ENCODE measurements at regions not wholly inside any gene's neighbourhood (a gene's known extent, or its start where the extent isn't known, plus 50 kb on each side); places are given as distances from the start of the nearest gene placed in this dataset.
"Not testable (repeated sequence)": the region's sequence is repeated elsewhere in the genome, so short reads cannot be mapped to it uniquely, and the experiment has no call there.

- CTCF ChIA-PET, result no interaction called here
- no peak for DNase-seq (ENCODE audit: low spot score)
- BruUV-seq (replicated peaks), result no TSS peak
- H3K27me3 ChIP-seq (replicated peaks; ENCODE audit: insufficient read depth, low read depth, low read length, poor library complexity), result no peaks in the 10 kb centered on the region
- POLR2A ChIA-PET (ENCODE audit: low non-redundant PET), result no interaction called here
- TF ChIP-seq EZH2 (IDR thresholded peaks at IDR 0.05; ENCODE audit: borderline replicate concordance, low read depth, low read length, poor library complexity, severe bottlenecking), result no peak
- TF ChIP-seq, protein P1, sequence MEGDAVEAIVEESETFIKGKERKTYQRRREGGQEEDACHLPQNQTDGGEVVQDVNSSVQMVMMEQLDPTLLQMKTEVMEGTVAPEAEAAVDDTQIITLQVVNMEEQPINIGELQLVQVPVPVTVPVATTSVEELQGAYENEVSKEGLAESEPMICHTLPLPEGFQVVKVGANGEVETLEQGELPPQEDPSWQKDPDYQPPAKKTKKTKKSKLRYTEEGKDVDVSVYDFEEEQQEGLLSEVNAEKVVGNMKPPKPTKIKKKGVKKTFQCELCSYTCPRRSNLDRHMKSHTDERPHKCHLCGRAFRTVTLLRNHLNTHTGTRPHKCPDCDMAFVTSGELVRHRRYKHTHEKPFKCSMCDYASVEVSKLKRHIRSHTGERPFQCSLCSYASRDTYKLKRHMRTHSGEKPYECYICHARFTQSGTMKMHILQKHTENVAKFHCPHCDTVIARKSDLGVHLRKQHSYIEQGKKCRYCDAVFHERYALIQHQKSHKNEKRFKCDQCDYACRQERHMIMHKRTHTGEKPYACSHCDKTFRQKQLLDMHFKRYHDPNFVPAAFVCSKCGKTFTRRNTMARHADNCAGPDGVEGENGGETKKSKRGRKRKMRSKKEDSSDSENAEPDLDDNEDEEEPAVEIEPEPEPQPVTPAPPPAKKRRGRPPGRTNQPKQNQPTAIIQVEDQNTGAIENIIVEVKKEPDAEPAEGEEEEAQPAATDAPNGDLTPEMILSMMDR (conservative IDR thresholded peaks at IDR 0.05; ENCODE audit: low read depth, low read length), result no peak
- H3K4me3 ChIP-seq (ENCODE audit: low read depth, low read length, poor library complexity, severe bottlenecking), result no peak overlapping the region
- H3K9me3 ChIP-seq (ENCODE audit: low read depth, low read length, poor library complexity, severe bottlenecking), result peaks cover 62% of the 10 kb centered on the region
- intact Hi-C loops (cut with micrococcal nuclease; ENCODE audit: unreplicated experiment), result no loop called here
- H3K27ac ChIP-seq (ENCODE audit: low read depth, low read length, poor library complexity, severe bottlenecking), result no peak overlapping the region
- no peaks in the 10 kb centered on the region for H3K4me1 ChIP-seq (ENCODE audit: insufficient read depth, low read length, poor library complexity, severe bottlenecking)
- H3K36me3 ChIP-seq (ENCODE audit: insufficient read depth, low read length, poor library complexity, severe bottlenecking), result no peaks in the 10 kb centered on the region
Observed at GRCh38 chr4:12118651-12119213, 690.0 kb upstream of the HS3ST1 start.

- Histone ChIP-seq H3K36me3 (ENCODE audit: insufficient read depth, low read length, poor library complexity, severe bottlenecking) (no peaks in the 10 kb centered on the region), H3K4me1 (ENCODE audit: insufficient read depth, low read length, poor library complexity, severe bottlenecking) (no peaks in the 10 kb centered on the region), H3K27ac (ENCODE audit: low read depth, low read length, poor library complexity, severe bottlenecking) (no peak overlapping the region), H3K4me3 (ENCODE audit: low read depth, low read length, poor library complexity, severe bottlenecking) (no peak overlapping the region), H3K9me3 (ENCODE audit: low read depth, low read length, poor library complexity, severe bottlenecking) (peaks cover 71% of the 10 kb centered on the region), H3K27me3 (replicated peaks; ENCODE audit: insufficient read depth, low read depth, low read length, poor library complexity) (no peaks in the 10 kb centered on the region)
- ChIA-PET CTCF (no interaction called here), POLR2A (ENCODE audit: low non-redundant PET) (no interaction called here)
- DNase-seq (ENCODE audit: low spot score), result no peak
- intact Hi-C loops (cut with micrococcal nuclease; ENCODE audit: unreplicated experiment), result no loop called here
- TF ChIP-seq, protein P1 (conservative IDR thresholded peaks at IDR 0.05; ENCODE audit: low read depth, low read length), result no peak
- TF ChIP-seq EZH2 (IDR thresholded peaks at IDR 0.05; ENCODE audit: borderline replicate concordance, low read depth, low read length, poor library complexity, severe bottlenecking), result no peak
- BruUV-seq (replicated peaks), result no TSS peak
Observed at GRCh38 chr4:12116009-12116552, 687.4 kb upstream of the HS3ST1 start.

DNA sequence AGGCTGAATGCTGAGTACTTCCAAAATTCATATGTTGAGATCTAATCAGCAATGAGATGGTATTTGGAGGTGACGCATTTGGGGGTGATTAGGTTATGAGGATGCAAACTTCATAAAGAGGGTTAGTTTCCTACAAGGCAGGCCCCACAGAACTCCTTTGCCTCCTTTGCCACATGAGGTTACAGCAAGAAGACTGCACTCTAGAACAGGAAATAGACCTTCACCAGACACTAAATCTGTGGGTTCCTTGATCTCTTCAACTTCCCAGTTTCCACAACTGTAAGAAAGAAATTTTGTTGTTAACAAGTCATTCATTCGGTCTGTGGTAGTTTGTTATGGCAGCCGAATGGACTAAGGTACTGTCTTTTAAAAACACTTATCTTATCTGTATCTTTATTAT is 681.9 kb upstream of the HS3ST1 start:
- Histone ChIP-seq H3K9me3 (ENCODE audit: low read depth, low read length, poor library complexity, severe bottlenecking) (peaks cover 54% of the 10 kb centered on the region), H3K4me3 (ENCODE audit: low read depth, low read length, poor library complexity, severe bottlenecking) (no peak overlapping the region), H3K27me3 (replicated peaks; ENCODE audit: insufficient read depth, low read depth, low read length, poor library complexity) (no peaks in the 10 kb centered on the region), H3K4me1 (ENCODE audit: insufficient read depth, low read length, poor library complexity, severe bottlenecking) (no peaks in the 10 kb centered on the region), H3K36me3 (ENCODE audit: insufficient read depth, low read length, poor library complexity, severe bottlenecking) (no peaks in the 10 kb centered on the region), H3K27ac (ENCODE audit: low read depth, low read length, poor library complexity, severe bottlenecking) (no peak overlapping the region)
- ChIA-PET CTCF (no interaction called here), POLR2A (ENCODE audit: low non-redundant PET) (no interaction called here)
- TF ChIP-seq, protein P1 (conservative IDR thresholded peaks at IDR 0.05; ENCODE audit: low read depth, low read length), result no peak
- no peak for TF ChIP-seq EZH2 (IDR thresholded peaks at IDR 0.05; ENCODE audit: borderline replicate concordance, low read depth, low read length, poor library complexity, severe bottlenecking)
- intact Hi-C loops (cut with micrococcal nuclease; ENCODE audit: unreplicated experiment), result no loop called here
- BruUV-seq (replicated peaks), result no TSS peak
- no peak for DNase-seq (ENCODE audit: low spot score)

DNA sequence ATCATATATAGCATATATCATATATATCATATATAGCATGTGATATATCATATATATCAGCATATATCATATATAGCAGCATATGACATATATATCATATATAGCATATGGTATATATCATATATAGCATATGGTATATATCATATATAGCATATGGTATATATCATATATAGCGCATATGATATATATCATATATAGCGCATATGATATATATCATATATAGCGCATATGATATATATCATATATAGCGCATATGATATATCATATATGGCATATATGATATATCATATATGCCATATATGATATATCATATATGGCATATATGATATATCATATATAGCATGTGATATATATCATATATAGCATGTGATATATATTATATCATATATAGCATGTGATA is 680.4 kb upstream of the HS3ST1 start:
- H3K4me3 ChIP-seq (ENCODE audit: low read depth, low read length, poor library complexity, severe bottlenecking); H3K4me1 ChIP-seq (ENCODE audit: insufficient read depth, low read length, poor library complexity, severe bottlenecking); H3K27ac ChIP-seq (ENCODE audit: low read depth, low read length, poor library complexity, severe bottlenecking); DNase-seq (ENCODE audit: low spot score); H3K36me3 ChIP-seq (ENCODE audit: insufficient read depth, low read length, poor library complexity, severe bottlenecking); CTCF ChIA-PET; intact Hi-C loops (cut with micrococcal nuclease; ENCODE audit: unreplicated experiment); H3K27me3 ChIP-seq (replicated peaks; ENCODE audit: insufficient read depth, low read depth, low read length, poor library complexity); BruUV-seq (replicated peaks); POLR2A ChIA-PET (ENCODE audit: low non-redundant PET): not testable (repeated sequence)
- peaks cover 61% of the 10 kb centered on the region for H3K9me3 ChIP-seq (ENCODE audit: low read depth, low read length, poor library complexity, severe bottlenecking)

Measured in A673 (cell line).